ENCODE measurements at regions not wholly inside any gene's neighbourhood (a gene's known extent, or its start where the extent isn't known, plus 50 kb on each side); places are given as distances from the start of the nearest gene placed in this dataset. TPM values are rescaled to one million over a fixed set of nuclear protein-coding genes. Genes with fewer than 3 reads are reported as not detected.

GRCh38 chr3:79824166-79824565 is 56.4 kb upstream of the ROBO1 start:
- Histone ChIP-seq H3K27ac (ENCODE audit: low read depth) (no peak overlapping the region), H3K36me3 (ENCODE audit: insufficient read depth) (no peaks in the 10 kb centered on the region), H3K4me1 (ENCODE audit: insufficient read depth) (no peaks in the 10 kb centered on the region), H3K4me3 (ENCODE audit: low read depth, low read length) (no peak overlapping the region)
- no peak for DNase-seq (ENCODE audit: extremely low spot score)
- 89% methylated on average over 11 of the region's 11 CpGs for WGBS

GRCh38 chr3:79822076-79822475 is 54.3 kb upstream of the ROBO1 start:
- DNase-seq (ENCODE audit: extremely low spot score), result no peak
- 86% methylated on average over 2 of the region's 2 CpGs for WGBS
- Histone ChIP-seq H3K4me3 (ENCODE audit: low read depth, low read length) (no peak overlapping the region), H3K27ac (ENCODE audit: low read depth) (no peak overlapping the region), H3K4me1 (ENCODE audit: insufficient read depth) (no peaks in the 10 kb centered on the region), H3K36me3 (ENCODE audit: insufficient read depth) (no peaks in the 10 kb centered on the region)

- Histone ChIP-seq H3K27ac (ENCODE audit: low read depth) (no peak overlapping the region), H3K4me3 (ENCODE audit: low read depth, low read length) (no peak overlapping the region), H3K4me1 (ENCODE audit: insufficient read depth) (no peaks in the 10 kb centered on the region), H3K36me3 (ENCODE audit: insufficient read depth) (no peaks in the 10 kb centered on the region)
- 77% methylated on average over 4 of the region's 4 CpGs for WGBS
- DNase-seq (ENCODE audit: extremely low spot score), result no peak
Measured at GRCh38 chr3:79820089-79820488, 52.3 kb upstream of the ROBO1 start.

GRCh38 chr3:79818015-79818414 is 50.2 kb upstream of the ROBO1 start:
- Histone ChIP-seq H3K4me1 (ENCODE audit: insufficient read depth) (no peaks in the 10 kb centered on the region), H3K36me3 (ENCODE audit: insufficient read depth) (no peaks in the 10 kb centered on the region), H3K4me3 (ENCODE audit: low read depth, low read length) (no peak overlapping the region), H3K27ac (ENCODE audit: low read depth) (no peak overlapping the region)
- no peak for DNase-seq (ENCODE audit: extremely low spot score)
- WGBS, result 84% methylated on average over 1 of the region's 1 CpG

Small RNA genes in the stretch of these regions (small RNA-seq; reads per million reads assigned to genes)
- not detected for gene AC108740.1
